Suppressor macrophage treated with lipopolysaccharide for 4 hours (primary cell): ENCODE measurements at regions not wholly inside any gene's neighbourhood (a gene's known extent, or its start where the extent isn't known, plus 50 kb on each side); places are given as distances from the start of the nearest gene placed in this dataset.

Source experiments
- DNase-seq: peaks from one replicate; pipeline ENCODE4 v3.0.0-alpha.2; 2020

GRCh38 chr4:110780538-110780937 is 157.7 kb upstream of the PITX2 start:
- DNase-seq = no peak

- DNase-seq = no peak
These were observed 159.1 kb upstream of the PITX2 start for GRCh38 chr4:110781944-110782343.

- no peak for DNase-seq
These were observed 164.2 kb upstream of the PITX2 start for GRCh38 chr4:110787109-110787508.

GRCh38 chr4:110787707-110788106 is 164.8 kb upstream of the PITX2 start:
- no peak for DNase-seq

- DNase-seq = no peak
These were observed 165.4 kb upstream of the PITX2 start for GRCh38 chr4:110788302-110788701.

- no peak for DNase-seq
These were observed 169.2 kb upstream of the PITX2 start for GRCh38 chr4:110792036-110792435.

GRCh38 chr4:110793381-110793801 is 170.5 kb upstream of the PITX2 start:
- DNase-seq = no peak

- no peak for DNase-seq
These were observed 171.1 kb upstream of the PITX2 start for GRCh38 chr4:110793890-110794554.

- no peak for DNase-seq
These were observed 173.1 kb upstream of the PITX2 start for GRCh38 chr4:110795971-110796370.

GRCh38 chr4:110797486-110797885 is 174.6 kb upstream of the PITX2 start:
- no peak for DNase-seq

GRCh38 chr4:110798687-110799086 is 175.8 kb upstream of the PITX2 start:
- no peak for DNase-seq

GRCh38 chr4:110799211-110799610 is 176.3 kb upstream of the PITX2 start:
- DNase-seq = no peak

- no peak for DNase-seq
These were observed 178.7 kb upstream of the PITX2 start for GRCh38 chr4:110801591-110801990.

GRCh38 chr4:110808351-110808878 is 185.5 kb upstream of the PITX2 start:
- DNase-seq = no peak

GRCh38 chr4:110815950-110816349 is 193.1 kb upstream of the PITX2 start:
- no peak for DNase-seq

GRCh38 chr4:110816367-110816766 is 193.5 kb upstream of the PITX2 start:
- no peak for DNase-seq

GRCh38 chr4:110821186-110821585 is 198.3 kb upstream of the PITX2 start:
- DNase-seq = no peak

- DNase-seq = no peak
These were observed 200.4 kb upstream of the PITX2 start for GRCh38 chr4:110823251-110823650.

- DNase-seq = no peak
These were observed 201.5 kb upstream of the PITX2 start for GRCh38 chr4:110824344-110824743.

- DNase-seq = no peak
These were observed 203.8 kb upstream of the PITX2 start for GRCh38 chr4:110826656-110827055.

- DNase-seq = no peak
These were observed 207.6 kb upstream of the PITX2 start for GRCh38 chr4:110830461-110830860.

GRCh38 chr4:110837896-110838450 is 215.1 kb upstream of the PITX2 start:
- no peak for DNase-seq

GRCh38 chr4:110840221-110840654 is 217.4 kb upstream of the PITX2 start:
- DNase-seq = no peak

- DNase-seq = no peak
These were observed 225.9 kb upstream of the PITX2 start for GRCh38 chr4:110848787-110849186.

GRCh38 chr4:110849461-110849860 is 226.6 kb upstream of the PITX2 start:
- no peak for DNase-seq
